ENCODE measurements at regions not wholly inside any gene's neighbourhood (a gene's known extent, or its start where the extent isn't known, plus 50 kb on each side); places are given as distances from the start of the nearest gene placed in this dataset.

DNA sequence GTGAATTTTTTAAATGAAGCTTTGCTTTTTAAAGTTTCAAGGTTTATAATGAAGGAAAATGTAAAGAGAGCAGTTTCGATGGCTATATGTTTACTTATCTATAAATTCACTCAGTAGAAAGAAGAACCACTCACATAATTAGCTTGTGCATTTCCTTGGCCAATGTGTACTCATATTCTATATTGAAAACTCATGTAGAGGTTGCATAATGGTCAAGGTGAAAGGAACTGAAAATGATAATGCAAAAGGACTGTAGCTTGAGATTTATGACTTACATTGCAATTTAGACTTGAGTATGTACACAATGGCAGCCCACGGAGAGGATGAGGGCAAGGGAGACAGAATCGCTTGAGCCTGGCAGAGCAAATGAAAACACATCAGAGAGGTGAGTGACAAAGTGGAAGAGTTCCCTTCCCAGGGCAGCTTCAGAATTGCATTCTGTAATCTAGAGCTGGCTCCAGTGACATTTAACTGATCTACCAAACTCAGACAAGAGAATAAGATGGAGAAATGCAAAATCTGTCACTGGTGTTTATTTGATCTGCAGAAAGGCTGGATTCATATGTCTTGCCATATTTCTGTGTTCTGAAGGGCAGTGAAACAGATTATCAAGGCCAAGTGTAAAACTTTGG is 191.8 kb downstream of the TMEM200A start:
- H3K27ac ChIP-seq (ENCODE audit: extremely low read depth, low read depth, low read length) = no peak overlapping the region
- intact Hi-C loops (cut with micrococcal nuclease) = no loop called here
- no peaks in the 10 kb centered on the region for H3K4me1 ChIP-seq (replicated peaks in 1 of 2; ENCODE audit: control insufficient read depth in 2 of 2, insufficient read depth in 2 of 2, low read length in 2 of 2)
- DNase-seq (ENCODE audit: extremely low read depth in 1 of 4, low spot score in 3 of 4) = no peak
- ATAC-seq = no peak
- no peaks in the 10 kb centered on the region for H3K27me3 ChIP-seq (ENCODE audit: control insufficient read depth in 2 of 2, insufficient read depth in 2 of 2, low read length in 2 of 2)
- no peak overlapping the region for H2AFZ ChIP-seq (ENCODE audit: low read depth, low read length)
- 2% methylated on average over 3 of the region's 3 CpGs for WGBS (ENCODE audit: insufficient coverage, low coverage, missing lambda C conversion rate)
- no peaks in the 10 kb centered on the region for H3K36me3 ChIP-seq (ENCODE audit: control insufficient read depth, insufficient read depth, low read length)
- ChIA-PET POLR2A (no interaction called here), CTCF (ENCODE audit: low intra/inter-chr PET ratio) (no interaction called here)
- H3K4me2 ChIP-seq (ENCODE audit: insufficient read depth, low read length) = no peak overlapping the region
- in situ Hi-C loops (cut with MboI) = no loop called here
- H3K79me2 ChIP-seq (ENCODE audit: control insufficient read depth, insufficient read depth, low read length) = no peaks in the 10 kb centered on the region
- TF ChIP-seq ZNF75A (CRISPR knock-in tag; IDR thresholded peaks at IDR 0.05) (no peak), MYC (IDR thresholded peaks at IDR 0.05; ENCODE audit: low read depth, low read length) (no peak), MYC (CRISPR knock-in tag; IDR thresholded peaks at IDR 0.05; ENCODE audit: borderline replicate concordance, low read depth) (no peak), CC2D1A (IDR thresholded peaks at IDR 0.05) (no peak), SMARCE1 (IDR thresholded peaks at IDR 0.05) (no peak), DPF2 (IDR thresholded peaks at IDR 0.05) (no peak), SMARCB1 (IDR thresholded peaks at IDR 0.05; ENCODE audit: insufficient read length, low read depth) (no peak), MECOM (CRISPR knock-in tag; IDR thresholded peaks at IDR 0.05) (no peak), KAT2B (IDR thresholded peaks at IDR 0.05; ENCODE audit: low read depth, low read length) (no peak), TBL1XR1 (IDR thresholded peaks at IDR 0.05; ENCODE audit: low read length in 2 of 2) (no peak), TRIM24 (IDR thresholded peaks at IDR 0.05) (no peak), JUN (IDR thresholded peaks at IDR 0.05; ENCODE audit: borderline replicate concordance, low read depth, low read length) (no peak), JUN (CRISPR knock-in tag; IDR thresholded peaks at IDR 0.05; ENCODE audit: borderline replicate concordance) (no peak), ARID1B (IDR thresholded peaks at IDR 0.05) (no peak), PHTF2 (CRISPR knock-in tag; IDR thresholded peaks at IDR 0.05) (no peak), BRF1 (IDR thresholded peaks at IDR 0.05; ENCODE audit: borderline replicate concordance, extremely low read depth, insufficient read length) (no peak), CBFB (CRISPR knock-in tag; IDR thresholded peaks at IDR 0.05) (no peak)
- TF ChIP-seq, protein P1, sequence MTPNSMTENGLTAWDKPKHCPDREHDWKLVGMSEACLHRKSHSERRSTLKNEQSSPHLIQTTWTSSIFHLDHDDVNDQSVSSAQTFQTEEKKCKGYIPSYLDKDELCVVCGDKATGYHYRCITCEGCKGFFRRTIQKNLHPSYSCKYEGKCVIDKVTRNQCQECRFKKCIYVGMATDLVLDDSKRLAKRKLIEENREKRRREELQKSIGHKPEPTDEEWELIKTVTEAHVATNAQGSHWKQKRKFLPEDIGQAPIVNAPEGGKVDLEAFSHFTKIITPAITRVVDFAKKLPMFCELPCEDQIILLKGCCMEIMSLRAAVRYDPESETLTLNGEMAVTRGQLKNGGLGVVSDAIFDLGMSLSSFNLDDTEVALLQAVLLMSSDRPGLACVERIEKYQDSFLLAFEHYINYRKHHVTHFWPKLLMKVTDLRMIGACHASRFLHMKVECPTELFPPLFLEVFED (CRISPR knock-in tag; conservative IDR thresholded peaks at IDR 0.05) = no peak
- no peak overlapping the region for H3K4me3 ChIP-seq
- no peak overlapping the region for H3K9ac ChIP-seq (ENCODE audit: insufficient read depth in 1 of 2, low read depth in 2 of 2, low read length in 2 of 2)
- no peak for FAIRE-seq
- no peaks in the 10 kb centered on the region for H3K9me1 ChIP-seq (ENCODE audit: control insufficient read depth, insufficient read depth, low read length)
- BruUV-seq (replicated peaks) = no TSS peak
- no peaks in the 10 kb centered on the region for H4K20me1 ChIP-seq (replicated peaks; ENCODE audit: control insufficient read depth, insufficient read depth, low read length)
- no peaks in the 10 kb centered on the region for H3K9me3 ChIP-seq (replicated peaks; ENCODE audit: control insufficient read depth, insufficient read depth, low read depth, low read length)
